AG08396 (cell line): ENCODE measurements at regions not wholly inside any gene's neighbourhood (a gene's known extent, or its start where the extent isn't known, plus 50 kb on each side); places are given as distances from the start of the nearest gene placed in this dataset.

Source experiments
- DNase-seq: peaks from one replicate; pipeline ENCODE4 v3.0.0; 2012; ENCODE audit warnings: low spot score, mixed read lengths

- no peak for DNase-seq
These were observed 317.0 kb upstream of the JAG1 start for GRCh38 chr20:10990625-10991382.

- no peak for DNase-seq
These were observed 318.9 kb upstream of the JAG1 start for GRCh38 chr20:10992731-10993130.

GRCh38 chr20:10994991-10995700 lies 321.3 kb upstream of the JAG1 start:
- DNase-seq: no peak

- DNase-seq: no peak
These were observed 324.7 kb upstream of the JAG1 start for GRCh38 chr20:10998476-10998875.

- no peak for DNase-seq
These were observed 326.6 kb upstream of the JAG1 start for GRCh38 chr20:11000416-11000815.

GRCh38 chr20:11001302-11001701 lies 327.5 kb upstream of the JAG1 start:
- DNase-seq: no peak

- DNase-seq: peak; percentile 6
These were observed 328.2 kb upstream of the JAG1 start for GRCh38 chr20:11001764-11002540.

GRCh38 chr20:11003341-11003740 lies 329.5 kb upstream of the JAG1 start:
- DNase-seq: no peak

- DNase-seq: no peak
These were observed 334.7 kb upstream of the JAG1 start for GRCh38 chr20:11008444-11009033.

- no peak for DNase-seq
These were observed 337.9 kb upstream of the JAG1 start for GRCh38 chr20:11011653-11012052.

GRCh38 chr20:11012975-11013374 lies 339.2 kb upstream of the JAG1 start:
- no peak for DNase-seq

GRCh38 chr20:11013801-11014200 lies 340.0 kb upstream of the JAG1 start:
- no peak for DNase-seq

- no peak for DNase-seq
These were observed 341.6 kb upstream of the JAG1 start for GRCh38 chr20:11015440-11015839.

GRCh38 chr20:11017446-11017845 lies 343.6 kb upstream of the JAG1 start:
- no peak for DNase-seq

GRCh38 chr20:11018668-11019170 lies 344.9 kb upstream of the JAG1 start:
- no peak for DNase-seq

GRCh38 chr20:11020712-11021111 lies 346.9 kb upstream of the JAG1 start:
- no peak for DNase-seq

- no peak for DNase-seq
These were observed 353.4 kb upstream of the JAG1 start for GRCh38 chr20:11027224-11027623.

GRCh38 chr20:11030351-11030750 lies 356.6 kb upstream of the JAG1 start:
- DNase-seq: no peak

GRCh38 chr20:11031300-11031699 lies 357.5 kb upstream of the JAG1 start:
- DNase-seq: no peak

- no peak for DNase-seq
These were observed 358.8 kb upstream of the JAG1 start for GRCh38 chr20:11032611-11033010.

- DNase-seq: no peak
These were observed 360.2 kb upstream of the JAG1 start for GRCh38 chr20:11034025-11034424.

- DNase-seq: no peak
These were observed 361.4 kb upstream of the JAG1 start for GRCh38 chr20:11035211-11035610.
